WTC11 (cell line): ENCODE measurements at regions not wholly inside any gene's neighbourhood (a gene's known extent, or its start where the extent isn't known, plus 50 kb on each side); places are given as distances from the start of the nearest gene placed in this dataset.

Experiments
- CTCF ChIP-seq: fragments of 200-600 bp; IDR thresholded peaks from 2 replicates; pipeline ENCODE4 v1.8.0; 2022; ENCODE audit warnings: antibody characterized with exemption
- ESRRA ChIP-seq: sonication (generic); formaldehyde crosslinking; IDR thresholded peaks from 2 replicates; pipeline ENCODE4 v1.8.1; 2022; ENCODE audit warnings: mild to moderate bottlenecking, missing genetic modification reagents, borderline replicate concordance
- IRF2 ChIP-seq: sonication (generic); formaldehyde crosslinking; IDR thresholded peaks from 2 replicates; pipeline ENCODE4 v1.8.0; 2022; ENCODE audit warnings: low read depth, missing genetic modification reagents, borderline replicate concordance
- NR1H2 ChIP-seq: sonication (generic); formaldehyde crosslinking; IDR thresholded peaks from 2 replicates; pipeline ENCODE4 v1.9.0; 2021; ENCODE audit warnings: mild to moderate bottlenecking, moderate library complexity, missing genetic modification reagents
- NR2C2 ChIP-seq: sonication (generic); formaldehyde crosslinking; IDR thresholded peaks from 2 replicates; pipeline ENCODE4 v1.8.0; 2022; ENCODE audit warnings: mild to moderate bottlenecking, missing genetic modification reagents
- NR3C1 ChIP-seq: sonication (generic); formaldehyde crosslinking; conservative IDR thresholded peaks from 2 replicates; pipeline ENCODE4 v1.8.1; 2023; ENCODE audit warnings: low read depth, mild to moderate bottlenecking, missing genetic modification reagents
- SMAD4 ChIP-seq: sonication (generic); formaldehyde crosslinking; IDR thresholded peaks from 2 replicates; pipeline ENCODE4 v1.8.0; 2022; ENCODE audit warnings: mild to moderate bottlenecking, missing genetic modification reagents
- ZNF121 ChIP-seq: sonication (generic); formaldehyde crosslinking; IDR thresholded peaks from 2 replicates; pipeline ENCODE4 v1.8.0; 2023; ENCODE audit warnings: missing genetic modification reagents
- ZNF232 ChIP-seq: sonication (generic); formaldehyde crosslinking; IDR thresholded peaks from 2 replicates; pipeline ENCODE4 v1.8.0; 2022; ENCODE audit warnings: mild to moderate bottlenecking, missing genetic modification reagents
- TF ChIP-seq, protein P1 (sequence below): sonication (generic); formaldehyde crosslinking; IDR thresholded peaks from 2 replicates; pipeline ENCODE4 v1.8.1; 2023; ENCODE audit warnings: mild to moderate bottlenecking, missing genetic modification reagents, borderline replicate concordance
- TF ChIP-seq, protein P2 (sequence below): sonication (generic); formaldehyde crosslinking; IDR thresholded peaks from 2 replicates; pipeline ENCODE4 v1.8.0; 2022; ENCODE audit warnings: mild to moderate bottlenecking, missing genetic modification reagents

GRCh38 chr4:188228279-188228678 is 89.0 kb downstream of the TRIML1 start:
- no peak for TF ChIP-seq CTCF
- no peak for TF ChIP-seq NR3C1 (CRISPR knock-in tag)
- TF ChIP-seq, protein P1, sequence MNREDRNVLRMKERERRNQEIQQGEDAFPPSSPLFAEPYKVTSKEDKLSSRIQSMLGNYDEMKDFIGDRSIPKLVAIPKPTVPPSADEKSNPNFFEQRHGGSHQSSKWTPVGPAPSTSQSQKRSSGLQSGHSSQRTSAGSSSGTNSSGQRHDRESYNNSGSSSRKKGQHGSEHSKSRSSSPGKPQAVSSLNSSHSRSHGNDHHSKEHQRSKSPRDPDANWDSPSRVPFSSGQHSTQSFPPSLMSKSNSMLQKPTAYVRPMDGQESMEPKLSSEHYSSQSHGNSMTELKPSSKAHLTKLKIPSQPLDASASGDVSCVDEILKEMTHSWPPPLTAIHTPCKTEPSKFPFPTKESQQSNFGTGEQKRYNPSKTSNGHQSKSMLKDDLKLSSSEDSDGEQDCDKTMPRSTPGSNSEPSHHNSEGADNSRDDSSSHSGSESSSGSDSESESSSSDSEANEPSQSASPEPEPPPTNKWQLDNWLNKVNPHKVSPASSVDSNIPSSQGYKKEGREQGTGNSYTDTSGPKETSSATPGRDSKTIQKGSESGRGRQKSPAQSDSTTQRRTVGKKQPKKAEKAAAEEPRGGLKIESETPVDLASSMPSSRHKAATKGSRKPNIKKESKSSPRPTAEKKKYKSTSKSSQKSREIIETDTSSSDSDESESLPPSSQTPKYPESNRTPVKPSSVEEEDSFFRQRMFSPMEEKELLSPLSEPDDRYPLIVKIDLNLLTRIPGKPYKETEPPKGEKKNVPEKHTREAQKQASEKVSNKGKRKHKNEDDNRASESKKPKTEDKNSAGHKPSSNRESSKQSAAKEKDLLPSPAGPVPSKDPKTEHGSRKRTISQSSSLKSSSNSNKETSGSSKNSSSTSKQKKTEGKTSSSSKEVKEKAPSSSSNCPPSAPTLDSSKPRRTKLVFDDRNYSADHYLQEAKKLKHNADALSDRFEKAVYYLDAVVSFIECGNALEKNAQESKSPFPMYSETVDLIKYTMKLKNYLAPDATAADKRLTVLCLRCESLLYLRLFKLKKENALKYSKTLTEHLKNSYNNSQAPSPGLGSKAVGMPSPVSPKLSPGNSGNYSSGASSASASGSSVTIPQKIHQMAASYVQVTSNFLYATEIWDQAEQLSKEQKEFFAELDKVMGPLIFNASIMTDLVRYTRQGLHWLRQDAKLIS: no peak
- TF ChIP-seq, protein P2, sequence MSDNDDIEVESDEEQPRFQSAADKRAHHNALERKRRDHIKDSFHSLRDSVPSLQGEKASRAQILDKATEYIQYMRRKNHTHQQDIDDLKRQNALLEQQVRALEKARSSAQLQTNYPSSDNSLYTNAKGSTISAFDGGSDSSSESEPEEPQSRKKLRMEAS: no peak
- no peak for TF ChIP-seq IRF2
- no peak for TF ChIP-seq ESRRA (CRISPR knock-in tag)
- TF ChIP-seq NR1H2 (CRISPR knock-in tag): no peak
- no peak for TF ChIP-seq SMAD4
- no peak for TF ChIP-seq NR2C2 (CRISPR knock-in tag)
- no peak for TF ChIP-seq ZNF232 (CRISPR knock-in tag)
- TF ChIP-seq ZNF121 (CRISPR knock-in tag): no peak
